OCI-LY7 (cell line): ENCODE measurements at regions not wholly inside any gene's neighbourhood (a gene's known extent, or its start where the extent isn't known, plus 50 kb on each side); places are given as distances from the start of the nearest gene placed in this dataset.

ENCODE experiments used
- BruUV-seq: library from RNA; stranded (reverse); fragments of 400-500 nt; replicated peaks from 2 replicates; lab custom pipeline; 2021; lab: Mats Ljungman, UMichigan
- CTCF ChIA-PET: fragments of 300-600 bp; sonication (Branson Sonifier 250); formaldehyde crosslinking; loops from one replicate; lab custom pipeline; 2022; ENCODE audit warnings: antibody characterized with exemption; ENCODE audit not compliant: unreplicated experiment; lab: Charles Lee
- POLR2A ChIA-PET: fragments of 300-600 bp; sonication (Branson Sonifier 250); formaldehyde crosslinking; loops from one replicate; lab custom pipeline; 2022; ENCODE audit warnings: antibody characterized with exemption; lab: Charles Lee
- DNase-seq: peaks from one replicate; pipeline ENCODE4 v3.0.0-alpha.2; 2015; ENCODE audit warnings: low spot score
- H2AFZ ChIP-seq: fragments of 200-600 bp; sonication (generic), shearing (Covaris generic); 2 replicates; pipeline ENCODE4 v1.6.1; 2014; ENCODE audit warnings: mild to moderate bottlenecking, antibody characterized with exemption, low read length, moderate library complexity
- H3K27ac ChIP-seq: fragments of 200-600 bp; sonication (generic); 2 replicates; pipeline ENCODE4 v1.5.1; 2014; ENCODE audit warnings: mixed run types, low read depth, mild to moderate bottlenecking, moderate library complexity, low read length, inconsistent platforms; ENCODE audit not compliant: poor library complexity, severe bottlenecking
- H3K36me3 ChIP-seq: fragments of 200-600 bp; sonication (generic); 2 replicates; pipeline ENCODE4 v1.6.1; 2014; ENCODE audit warnings: mild to moderate bottlenecking, antibody characterized with exemption, low read length, moderate library complexity, mixed read lengths; ENCODE audit not compliant: insufficient read depth
- H3K4me1 ChIP-seq: fragments of 200-600 bp; sonication (generic); 2 replicates; pipeline ENCODE4 v1.5.1; 2014; ENCODE audit warnings: mild to moderate bottlenecking, low read length; ENCODE audit not compliant: insufficient read depth, poor library complexity, severe bottlenecking
- H3K4me2 ChIP-seq: fragments of 200-600 bp; sonication (generic); 2 replicates; pipeline ENCODE4 v1.6.1; 2014; ENCODE audit warnings: mild to moderate bottlenecking, low read length
- H3K4me3 ChIP-seq: fragments of 200-600 bp; sonication (generic); 2 replicates; pipeline ENCODE4 v1.5.1; 2014; ENCODE audit warnings: mild to moderate bottlenecking, low read depth, low read length; ENCODE audit not compliant: poor library complexity, severe bottlenecking
- H3K79me2 ChIP-seq: fragments of 200-600 bp; sonication (generic); 2 replicates; pipeline ENCODE4 v1.6.1; 2016; ENCODE audit warnings: low read depth, mild to moderate bottlenecking, low read length, moderate library complexity, mixed read lengths; ENCODE audit not compliant: insufficient read depth
- H3K9me2 ChIP-seq: fragments of 200-600 bp; sonication (generic); 2 replicates; pipeline ENCODE4 v1.6.1; 2016; ENCODE audit warnings: mild to moderate bottlenecking, low read length, mixed read lengths; ENCODE audit not compliant: insufficient read depth
- H3K9me3 ChIP-seq: fragments of 200-600 bp; sonication (generic); 2 replicates; pipeline ENCODE4 v1.6.1; 2014; ENCODE audit warnings: mild to moderate bottlenecking, mixed run types, low read length, mixed read lengths
- H4K20me1 ChIP-seq: fragments of 200-600 bp; sonication (generic); 2 replicates; pipeline ENCODE4 v1.6.1; 2014; ENCODE audit warnings: mild to moderate bottlenecking, antibody characterized with exemption, low read length, moderate library complexity, mixed read lengths; ENCODE audit not compliant: insufficient read depth
- EZH2phosphoT487 ChIP-seq: fragments of 200-600 bp; sonication (generic); IDR thresholded peaks from 2 replicates; pipeline ENCODE4 v1.6.1; 2018; ENCODE audit warnings: low read depth, borderline replicate concordance, mild to moderate bottlenecking, mixed run types, antibody characterized with exemption, low read length, moderate library complexity, mixed read lengths
- intact Hi-C: fragments of 100-400 bp; cut with micrococcal nuclease; formaldehyde crosslinking; loops from one replicate; pipeline ENCODE4 v1.10.0; 2022; ENCODE audit not compliant: unreplicated experiment
- TF ChIP-seq, protein P1 (sequence below): fragments of 200-600 bp; sonication (generic); conservative IDR thresholded peaks from 2 replicates; pipeline ENCODE4 v1.5.1; 2014; ENCODE audit warnings: mild to moderate bottlenecking, antibody characterized with exemption, low read length, moderate library complexity, mixed read lengths

DNA sequence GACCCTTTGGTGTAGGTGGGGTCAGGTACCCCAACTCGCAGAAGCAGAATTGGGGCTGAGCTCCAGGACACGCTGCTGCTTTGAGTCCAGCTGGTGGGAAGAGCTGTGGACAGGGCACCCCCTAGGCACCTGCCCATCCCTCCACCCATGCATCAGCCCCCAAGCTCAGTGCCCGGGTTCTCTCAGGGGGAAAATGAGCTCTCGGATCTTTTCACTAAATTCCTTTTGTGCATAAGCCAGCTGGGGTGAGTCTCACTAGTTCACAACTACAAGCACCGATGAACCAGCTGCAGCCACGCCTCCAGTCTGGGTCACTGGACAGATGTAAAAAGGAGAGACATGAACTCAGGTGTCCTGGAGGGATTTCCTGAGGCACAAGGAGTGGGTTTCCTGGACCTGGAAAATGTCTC lies 286.8 kb downstream of the CRLF2 start:
- no peaks in the 10 kb centered on the region for H3K9me2 ChIP-seq
- no peaks in the 10 kb centered on the region for H3K4me1 ChIP-seq
- H3K4me3 ChIP-seq: no peak overlapping the region
- no peak overlapping the region for H2AFZ ChIP-seq
- H3K9me3 ChIP-seq: no peaks in the 10 kb centered on the region
- BruUV-seq: no TSS peak
- no peak overlapping the region for H3K4me2 ChIP-seq
- intact Hi-C loops: no loop called here
- TF ChIP-seq EZH2phosphoT487: no peak
- TF ChIP-seq, protein P1, sequence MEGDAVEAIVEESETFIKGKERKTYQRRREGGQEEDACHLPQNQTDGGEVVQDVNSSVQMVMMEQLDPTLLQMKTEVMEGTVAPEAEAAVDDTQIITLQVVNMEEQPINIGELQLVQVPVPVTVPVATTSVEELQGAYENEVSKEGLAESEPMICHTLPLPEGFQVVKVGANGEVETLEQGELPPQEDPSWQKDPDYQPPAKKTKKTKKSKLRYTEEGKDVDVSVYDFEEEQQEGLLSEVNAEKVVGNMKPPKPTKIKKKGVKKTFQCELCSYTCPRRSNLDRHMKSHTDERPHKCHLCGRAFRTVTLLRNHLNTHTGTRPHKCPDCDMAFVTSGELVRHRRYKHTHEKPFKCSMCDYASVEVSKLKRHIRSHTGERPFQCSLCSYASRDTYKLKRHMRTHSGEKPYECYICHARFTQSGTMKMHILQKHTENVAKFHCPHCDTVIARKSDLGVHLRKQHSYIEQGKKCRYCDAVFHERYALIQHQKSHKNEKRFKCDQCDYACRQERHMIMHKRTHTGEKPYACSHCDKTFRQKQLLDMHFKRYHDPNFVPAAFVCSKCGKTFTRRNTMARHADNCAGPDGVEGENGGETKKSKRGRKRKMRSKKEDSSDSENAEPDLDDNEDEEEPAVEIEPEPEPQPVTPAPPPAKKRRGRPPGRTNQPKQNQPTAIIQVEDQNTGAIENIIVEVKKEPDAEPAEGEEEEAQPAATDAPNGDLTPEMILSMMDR: no peak
- CTCF ChIA-PET: no interaction called here
- H3K79me2 ChIP-seq: no peaks in the 10 kb centered on the region
- no peak overlapping the region for H3K27ac ChIP-seq
- no peaks in the 10 kb centered on the region for H3K36me3 ChIP-seq
- H4K20me1 ChIP-seq: no peaks in the 10 kb centered on the region
- POLR2A ChIA-PET: no interaction called here
- DNase-seq: no peak

DNA sequence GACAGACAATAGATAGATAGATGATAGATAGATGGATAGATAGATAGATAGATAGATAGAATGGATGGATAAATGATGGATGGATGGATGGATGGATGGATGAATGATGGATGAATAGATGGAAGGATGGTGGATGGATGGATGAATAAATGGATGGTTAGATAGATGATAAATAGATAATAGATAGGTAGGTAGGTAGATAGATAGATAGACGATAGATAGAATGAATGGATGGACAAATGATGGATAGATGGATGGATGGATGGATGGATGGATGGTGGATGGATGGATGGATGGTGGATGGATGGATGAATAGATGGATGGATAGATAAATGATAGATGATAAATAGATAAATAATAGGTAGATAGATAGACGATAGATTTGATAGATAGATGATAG lies 287.4 kb downstream of the CRLF2 start:
- intact Hi-C loops: no loop called here
- no peaks in the 10 kb centered on the region for H3K4me1 ChIP-seq
- no peak for TF ChIP-seq EZH2phosphoT487
- TF ChIP-seq, protein P1: no peak
- H3K4me2 ChIP-seq: no peak overlapping the region
- no peaks in the 10 kb centered on the region for H3K36me3 ChIP-seq
- no peaks in the 10 kb centered on the region for H4K20me1 ChIP-seq
- CTCF ChIA-PET: no interaction called here
- no peak for DNase-seq
- no peaks in the 10 kb centered on the region for H3K9me2 ChIP-seq
- no peaks in the 10 kb centered on the region for H3K9me3 ChIP-seq
- H3K27ac ChIP-seq: no peak overlapping the region
- no peak overlapping the region for H2AFZ ChIP-seq
- no peaks in the 10 kb centered on the region for H3K79me2 ChIP-seq
- BruUV-seq: no TSS peak
- POLR2A ChIA-PET: no interaction called here
- no peak overlapping the region for H3K4me3 ChIP-seq

- no peak overlapping the region for H2AFZ ChIP-seq
- ChIA-PET POLR2A (no interaction called here), CTCF (no interaction called here)
- H3K27ac ChIP-seq: no peak overlapping the region
- H4K20me1 ChIP-seq: no peaks in the 10 kb centered on the region
- intact Hi-C loops: no loop called here
- no peaks in the 10 kb centered on the region for H3K9me3 ChIP-seq
- BruUV-seq: no TSS peak
- no peaks in the 10 kb centered on the region for H3K9me2 ChIP-seq
- no peaks in the 10 kb centered on the region for H3K36me3 ChIP-seq
- H3K79me2 ChIP-seq: no peaks in the 10 kb centered on the region
- no peaks in the 10 kb centered on the region for H3K4me1 ChIP-seq
- H3K4me2 ChIP-seq: no peak overlapping the region
- DNase-seq: no peak
- no peak for TF ChIP-seq EZH2phosphoT487
- TF ChIP-seq, protein P1: no peak
- H3K4me3 ChIP-seq: no peak overlapping the region
Measured at GRCh38 chrX:924017-924416, 288.4 kb downstream of the CRLF2 start.
